ENCODE measurements at regions not wholly inside any gene's neighbourhood (a gene's known extent, or its start where the extent isn't known, plus 50 kb on each side); places are given as distances from the start of the nearest gene placed in this dataset.

DNA sequence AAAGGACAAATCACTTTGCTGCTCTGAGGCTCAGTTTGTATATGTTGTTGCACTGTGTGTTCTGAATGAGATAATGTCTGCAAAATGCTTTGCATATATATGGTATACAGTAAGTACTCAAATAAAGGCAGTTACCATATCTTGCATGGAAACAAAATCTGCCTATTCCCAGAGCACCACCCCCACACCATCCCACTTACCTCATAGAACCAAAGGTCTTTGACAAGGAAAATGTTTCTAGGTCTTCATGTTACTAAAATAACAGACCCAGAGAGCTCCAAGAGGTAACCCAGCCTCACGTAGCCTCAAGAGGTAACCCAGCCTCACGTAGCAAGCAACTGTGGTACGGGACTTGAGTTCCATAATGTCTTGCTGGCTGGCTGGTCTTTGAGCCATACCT, 71.6 kb upstream of the CMKLR1 start:
- no peak for TF ChIP-seq CTCF (conservative IDR thresholded peaks at IDR 0.05; ENCODE audit: low read length)
- H3K4me3 ChIP-seq (ENCODE audit: low read length): no peak overlapping the region
- DNase-seq (ENCODE audit: low read depth): no peak

DNA sequence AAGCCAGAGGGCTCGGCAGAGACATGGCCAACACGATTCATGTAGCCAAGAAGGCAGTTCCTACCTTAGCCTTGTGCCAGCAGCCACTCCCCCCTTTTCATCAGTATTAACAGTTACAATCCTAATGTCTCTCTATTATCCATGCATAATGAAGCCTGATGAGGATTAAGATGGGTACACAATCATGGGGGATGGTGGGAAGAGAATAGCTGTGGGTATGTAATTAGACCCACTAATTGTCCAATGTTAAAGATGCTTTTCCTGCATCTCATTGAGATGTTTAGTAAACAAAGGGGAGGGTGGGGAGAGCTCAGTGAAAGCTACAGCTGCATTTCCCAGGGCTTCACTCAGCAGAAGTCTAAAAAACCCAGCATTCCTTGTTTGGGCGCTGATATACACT, 70.4 kb upstream of the CMKLR1 start:
- H3K4me3 ChIP-seq (ENCODE audit: low read length): no peak overlapping the region
- DNase-seq (ENCODE audit: low read depth): no peak
- TF ChIP-seq CTCF (conservative IDR thresholded peaks at IDR 0.05; ENCODE audit: low read length): no peak

- no peak for DNase-seq (ENCODE audit: low read depth)
- no peak overlapping the region for H3K4me3 ChIP-seq (ENCODE audit: low read length)
- TF ChIP-seq CTCF (conservative IDR thresholded peaks at IDR 0.05; ENCODE audit: low read length): no peak
These were observed 64.8 kb upstream of the CMKLR1 start for GRCh38 chr12:108403952-108404351.

DNA sequence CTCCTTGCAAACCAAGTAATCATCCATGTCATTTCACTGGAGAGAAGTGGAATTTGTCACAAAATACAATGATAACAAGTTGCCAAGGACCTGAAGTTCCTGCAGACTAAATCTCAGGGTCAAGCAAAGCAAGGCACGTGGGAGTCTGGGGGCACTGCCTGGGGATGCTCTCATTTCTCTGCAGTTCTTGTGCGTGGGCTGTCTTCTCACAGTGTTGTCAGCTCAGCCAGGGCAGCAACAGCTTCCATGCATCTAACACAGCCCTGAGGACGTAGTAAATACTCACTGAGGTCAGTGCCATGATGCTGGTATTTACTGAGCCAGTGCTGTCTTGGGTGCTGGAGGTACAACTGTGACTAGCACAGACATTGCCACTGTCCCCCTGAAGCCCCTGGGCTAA, 62.9 kb upstream of the CMKLR1 start:
- no peak for DNase-seq (ENCODE audit: low read depth)
- TF ChIP-seq CTCF (conservative IDR thresholded peaks at IDR 0.05; ENCODE audit: low read length): no peak
- no peak overlapping the region for H3K4me3 ChIP-seq (ENCODE audit: low read length)

GRCh38 chr12:108400900-108401480, 61.9 kb upstream of the CMKLR1 start:
- H3K4me3 ChIP-seq (ENCODE audit: low read length): no peak overlapping the region
- DNase-seq (ENCODE audit: low read depth): no peak
- TF ChIP-seq CTCF (conservative IDR thresholded peaks at IDR 0.05; ENCODE audit: low read length): no peak

DNA sequence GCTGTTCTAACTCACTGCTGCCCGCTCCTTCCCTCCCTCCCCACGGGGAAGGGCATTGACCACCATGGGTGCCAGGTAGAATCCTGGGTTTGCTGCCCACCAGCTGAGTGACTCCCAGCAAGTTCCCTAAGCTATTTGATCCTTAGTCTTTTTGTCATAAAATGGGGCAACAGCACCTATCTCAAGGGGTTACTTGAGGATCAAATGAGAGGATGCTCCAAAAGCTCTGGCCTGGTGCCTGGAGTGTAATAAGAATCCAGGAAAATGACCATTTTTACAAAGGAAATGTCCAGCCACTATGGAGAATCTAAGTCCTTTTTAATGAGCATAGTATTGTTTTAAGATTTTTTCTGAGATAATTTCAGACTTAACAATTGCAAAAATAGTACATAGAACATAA, 61.4 kb upstream of the CMKLR1 start:
- TF ChIP-seq CTCF (conservative IDR thresholded peaks at IDR 0.05; ENCODE audit: low read length): no peak
- DNase-seq (ENCODE audit: low read depth): no peak

GRCh38 chr12:108400056-108400455, 60.9 kb upstream of the CMKLR1 start:
- no peak for TF ChIP-seq CTCF (conservative IDR thresholded peaks at IDR 0.05; ENCODE audit: low read length)
- no peak for DNase-seq (ENCODE audit: low read depth)
- H3K4me3 ChIP-seq (ENCODE audit: low read length): no peak overlapping the region

More for the DNA sequence above, 61.4 kb upstream of the CMKLR1 start:
- H3K4me3 ChIP-seq (ENCODE audit: low read length): no peak overlapping the region
